Activated naive CD4-positive, alpha-beta T cell treated with anti-CD3 and anti-CD28 coated beads, Interleukin-2, amount 10 ng/mL, durations not matched to agents 7 days and 5 days (primary cell): ENCODE measurements at regions not wholly inside any gene's neighbourhood (a gene's known extent, or its start where the extent isn't known, plus 50 kb on each side); places are given as distances from the start of the nearest gene placed in this dataset.

ENCODE experiments used
- CTCF ChIA-PET: fragments of 350-600 bp; sonication (Branson Sonifier 250); formaldehyde crosslinking; loops from one replicate; lab custom pipeline; 2021; ENCODE audit warnings: antibody characterized with exemption; lab: Charles Lee
- DNase-seq: peaks from one replicate; pipeline ENCODE4 v3.0.0-alpha.2; 2020
- H3K27ac Mint-ChIP-seq: one replicate; pipeline ENCODE4 v1.8.0; 2021; ENCODE audit warnings: mild to moderate bottlenecking, moderate library complexity, mixed read lengths
- H3K27me3 Mint-ChIP-seq: one replicate; pipeline ENCODE4 v1.8.0; 2021; ENCODE audit warnings: mild to moderate bottlenecking, mixed read lengths
- H3K36me3 Mint-ChIP-seq: one replicate; pipeline ENCODE4 v1.8.0; 2021; ENCODE audit warnings: mixed read lengths
- H3K4me1 Mint-ChIP-seq: one replicate; pipeline ENCODE4 v1.8.0; 2021; ENCODE audit warnings: mixed read lengths
- H3K4me3 Mint-ChIP-seq: one replicate; pipeline ENCODE4 v1.8.0; 2021; ENCODE audit warnings: mild to moderate bottlenecking, moderate library complexity, mixed read lengths
- H3K9me3 Mint-ChIP-seq: one replicate; pipeline ENCODE4 v1.8.0; 2021; ENCODE audit warnings: mixed read lengths

DNA sequence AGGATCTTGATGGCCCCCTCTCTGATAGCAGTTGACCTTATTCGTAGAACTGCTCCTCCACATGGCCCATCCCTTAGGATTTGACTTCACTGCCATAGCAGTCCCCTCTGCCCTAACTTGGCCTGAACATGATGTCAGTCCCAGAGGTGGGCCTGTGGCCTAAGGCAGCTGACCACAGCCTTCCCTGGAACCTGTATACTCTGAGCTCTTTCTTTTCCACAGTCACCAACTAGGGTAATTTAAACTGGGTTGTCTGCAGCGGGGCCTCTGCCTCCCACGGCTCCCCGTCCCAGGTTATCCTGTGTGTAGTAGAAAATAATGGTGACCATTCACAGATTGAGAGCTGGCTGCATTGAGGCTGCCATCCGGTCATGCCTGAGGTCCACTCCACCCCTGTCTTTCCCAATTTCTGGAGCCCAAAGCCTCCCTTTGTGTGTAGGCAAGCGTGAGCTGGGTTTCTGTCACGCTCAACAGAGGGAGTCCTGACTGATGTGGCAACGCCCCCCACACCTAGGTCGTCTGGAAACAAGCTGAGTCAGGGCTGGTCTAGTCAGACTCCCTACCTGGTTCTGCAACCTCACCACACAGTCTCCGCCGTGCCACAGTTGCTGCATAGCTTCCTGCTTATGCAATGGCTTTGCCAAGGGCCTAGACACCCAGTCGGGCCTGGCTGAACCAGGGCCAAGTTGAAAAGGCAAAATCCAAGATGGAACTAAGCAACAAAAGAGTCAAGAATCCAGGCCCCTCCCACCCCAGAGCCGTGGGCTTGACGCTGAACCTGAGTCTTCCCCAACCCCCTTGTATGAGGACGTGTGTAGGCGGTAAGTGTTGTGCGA lies 284.5 kb downstream of the XXYLT1 start:
- Mint-ChIP-seq H3K9me3 (no peaks in the 10 kb centered on the region), H3K36me3 (no peaks in the 10 kb centered on the region), H3K4me3 (no peak overlapping the region), H3K27ac (no peak overlapping the region), H3K4me1 (no peaks in the 10 kb centered on the region), H3K27me3 (peaks cover 40% of the 10 kb centered on the region)
- CTCF ChIA-PET = no interaction called here
- no peak for DNase-seq

- no peaks in the 10 kb centered on the region for H3K36me3 Mint-ChIP-seq
- H3K4me3 Mint-ChIP-seq = no peak overlapping the region
- H3K9me3 Mint-ChIP-seq = no peaks in the 10 kb centered on the region
- CTCF ChIA-PET = no interaction called here
- no peak overlapping the region for H3K27ac Mint-ChIP-seq
- peaks cover 40% of the 10 kb centered on the region for H3K27me3 Mint-ChIP-seq
- no peaks in the 10 kb centered on the region for H3K4me1 Mint-ChIP-seq
- no peak for DNase-seq
These were observed 283.1 kb downstream of the XXYLT1 start for GRCh38 chr3:194987571-194988494.

DNA sequence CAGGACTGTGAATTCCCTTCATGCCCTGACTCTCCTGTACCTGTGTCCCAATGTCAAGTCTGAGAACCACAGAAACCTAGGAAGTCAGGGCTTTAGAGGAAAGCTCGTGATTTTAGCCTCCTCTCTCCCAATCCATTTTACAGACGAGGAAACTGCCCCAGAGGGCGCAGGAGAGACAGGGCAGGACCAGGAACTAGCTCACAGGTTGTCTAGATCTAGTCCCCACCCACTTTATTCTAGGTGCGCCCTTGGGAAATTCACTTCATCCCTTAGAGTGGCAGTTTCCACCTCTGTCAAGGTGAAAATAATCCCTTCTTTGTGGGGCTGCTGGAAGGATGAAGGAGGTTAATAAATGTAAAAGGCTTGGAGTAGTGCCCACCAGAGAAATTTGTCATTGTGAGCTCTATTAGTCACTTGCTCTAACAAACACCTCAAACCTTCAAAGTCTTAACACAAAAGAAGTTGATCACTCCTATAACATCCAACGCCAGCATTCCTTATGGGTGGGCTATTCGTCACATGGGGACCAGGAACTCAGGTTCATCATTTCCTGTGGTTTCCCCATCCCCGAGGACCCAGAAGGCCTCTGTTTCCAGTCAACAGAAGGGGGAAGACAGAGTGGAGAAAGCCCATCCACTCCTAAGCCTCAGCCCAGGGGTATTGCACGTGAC lies 282.3 kb downstream of the XXYLT1 start:
- CTCF ChIA-PET = no interaction called here

GRCh38 chr3:194989241-194989640 lies 281.7 kb downstream of the XXYLT1 start:
- H3K36me3 Mint-ChIP-seq = no peaks in the 10 kb centered on the region
- DNase-seq = no peak
- H3K4me3 Mint-ChIP-seq = no peak overlapping the region
- peaks cover 31% of the 10 kb centered on the region for H3K27me3 Mint-ChIP-seq
- no peaks in the 10 kb centered on the region for H3K9me3 Mint-ChIP-seq
- H3K27ac Mint-ChIP-seq = no peak overlapping the region
- no peaks in the 10 kb centered on the region for H3K4me1 Mint-ChIP-seq
- CTCF ChIA-PET = no interaction called here

More for the DNA sequence above, 282.3 kb downstream of the XXYLT1 start:
- Mint-ChIP-seq H3K36me3 (no peaks in the 10 kb centered on the region), H3K4me1 (no peaks in the 10 kb centered on the region), H3K27ac (no peak overlapping the region), H3K4me3 (no peak overlapping the region), H3K9me3 (no peaks in the 10 kb centered on the region), H3K27me3 (peaks cover 32% of the 10 kb centered on the region)
- DNase-seq = no peak

- CTCF ChIA-PET = interaction anchor here (0.8 kb wide), 1 partner anchor 45 kb away, joined by 3 read pairs; no protein-coding TSS in a partner anchor
- H3K27ac Mint-ChIP-seq = no peak overlapping the region
- DNase-seq = no peak
- no peaks in the 10 kb centered on the region for H3K4me1 Mint-ChIP-seq
- peaks cover 27% of the 10 kb centered on the region for H3K27me3 Mint-ChIP-seq
- H3K4me3 Mint-ChIP-seq = no peak overlapping the region
- H3K9me3 Mint-ChIP-seq = no peaks in the 10 kb centered on the region
- H3K36me3 Mint-ChIP-seq = no peaks in the 10 kb centered on the region
These were observed 280.3 kb downstream of the XXYLT1 start for GRCh38 chr3:194990454-194991337.

- Mint-ChIP-seq H3K4me3 (no peak overlapping the region), H3K27me3 (peaks cover 26% of the 10 kb centered on the region), H3K4me1 (no peaks in the 10 kb centered on the region), H3K36me3 (no peaks in the 10 kb centered on the region), H3K9me3 (no peaks in the 10 kb centered on the region), H3K27ac (no peak overlapping the region)
- CTCF ChIA-PET = interaction anchor here (0.8 to 1.1 kb wide), 2 partner anchors 45 to 309 kb away, joined by 3 to 4 read pairs; no protein-coding TSS in a partner anchor
- no peak for DNase-seq
These were observed 279.7 kb downstream of the XXYLT1 start for GRCh38 chr3:194991338-194991654.

DNA sequence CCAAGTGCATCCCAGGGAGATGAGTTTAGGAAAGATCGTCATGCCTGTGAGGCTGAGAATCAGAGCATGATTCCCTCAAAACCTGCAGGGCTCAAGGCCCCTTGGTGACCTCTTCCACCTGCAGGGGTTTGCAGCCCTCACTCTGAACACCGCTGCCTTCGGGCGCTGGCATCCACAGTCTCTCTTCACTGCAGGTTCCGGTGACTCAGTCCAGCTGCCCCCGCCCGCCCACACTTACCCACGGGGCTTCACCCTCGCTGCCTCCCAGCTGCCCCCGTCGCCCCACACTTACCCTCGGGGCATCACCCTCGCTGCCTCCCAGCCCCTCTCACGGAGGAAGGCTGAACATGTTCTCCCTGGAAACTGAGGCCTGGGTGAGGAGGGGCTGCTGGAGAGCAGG lies 277.1 kb downstream of the XXYLT1 start:
- CTCF ChIA-PET = no interaction called here
- no peak for DNase-seq
- Mint-ChIP-seq H3K27me3 (peaks cover 26% of the 10 kb centered on the region), H3K27ac (no peak overlapping the region), H3K4me3 (no peak overlapping the region), H3K9me3 (no peaks in the 10 kb centered on the region), H3K4me1 (no peaks in the 10 kb centered on the region), H3K36me3 (no peaks in the 10 kb centered on the region)

DNA sequence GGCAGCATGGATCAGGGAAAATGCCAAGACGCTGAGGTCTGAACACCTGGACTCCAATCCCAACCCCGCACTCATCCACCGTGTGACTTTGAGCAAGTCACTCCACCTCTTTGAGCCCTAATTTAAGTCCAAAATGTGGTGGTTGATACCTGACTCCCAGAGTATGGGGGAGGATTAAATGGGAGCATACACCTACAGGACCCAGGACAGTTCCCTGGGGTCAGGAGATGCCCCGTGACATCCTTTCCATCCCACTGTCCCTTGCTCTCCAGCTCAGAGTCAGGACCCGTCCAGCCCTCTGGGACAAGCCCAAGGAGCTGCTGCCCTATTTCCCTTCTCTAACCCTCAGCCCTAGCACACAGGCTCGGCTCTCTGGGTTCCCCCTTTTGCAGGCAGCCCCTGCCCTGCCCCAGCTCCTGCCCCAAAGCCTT lies 276.4 kb downstream of the XXYLT1 start:
- no peaks in the 10 kb centered on the region for H3K9me3 Mint-ChIP-seq
- no peaks in the 10 kb centered on the region for H3K36me3 Mint-ChIP-seq
- no peaks in the 10 kb centered on the region for H3K4me1 Mint-ChIP-seq
- peaks cover 26% of the 10 kb centered on the region for H3K27me3 Mint-ChIP-seq
- H3K27ac Mint-ChIP-seq = no peak overlapping the region
- CTCF ChIA-PET = no interaction called here
- DNase-seq = no peak
- H3K4me3 Mint-ChIP-seq = no peak overlapping the region

DNA sequence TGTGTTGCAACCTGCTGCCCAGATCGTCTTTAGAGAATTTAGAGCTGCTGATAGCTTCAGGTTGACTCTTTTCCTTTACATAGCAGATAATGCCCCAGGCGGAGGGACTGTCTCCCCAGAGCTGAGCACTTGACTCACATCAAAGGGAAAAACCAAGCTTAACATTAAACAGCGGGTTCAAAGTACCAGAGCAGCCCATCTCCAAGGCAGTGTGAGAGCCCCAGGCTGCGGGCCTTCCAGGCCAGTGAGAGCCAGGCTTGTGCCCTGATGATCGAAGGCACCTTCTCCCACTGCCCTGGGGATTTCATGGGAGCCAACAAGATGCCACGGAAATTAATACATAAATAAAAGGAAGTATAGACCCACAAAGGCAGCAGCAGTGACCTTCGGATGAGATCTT lies 275.6 kb downstream of the XXYLT1 start:
- no peak for DNase-seq
- no peaks in the 10 kb centered on the region for H3K4me1 Mint-ChIP-seq
- no peaks in the 10 kb centered on the region for H3K36me3 Mint-ChIP-seq
- no peak overlapping the region for H3K27ac Mint-ChIP-seq
- H3K4me3 Mint-ChIP-seq = no peak overlapping the region
- CTCF ChIA-PET = no interaction called here
- peaks cover 27% of the 10 kb centered on the region for H3K27me3 Mint-ChIP-seq
- no peaks in the 10 kb centered on the region for H3K9me3 Mint-ChIP-seq

DNA sequence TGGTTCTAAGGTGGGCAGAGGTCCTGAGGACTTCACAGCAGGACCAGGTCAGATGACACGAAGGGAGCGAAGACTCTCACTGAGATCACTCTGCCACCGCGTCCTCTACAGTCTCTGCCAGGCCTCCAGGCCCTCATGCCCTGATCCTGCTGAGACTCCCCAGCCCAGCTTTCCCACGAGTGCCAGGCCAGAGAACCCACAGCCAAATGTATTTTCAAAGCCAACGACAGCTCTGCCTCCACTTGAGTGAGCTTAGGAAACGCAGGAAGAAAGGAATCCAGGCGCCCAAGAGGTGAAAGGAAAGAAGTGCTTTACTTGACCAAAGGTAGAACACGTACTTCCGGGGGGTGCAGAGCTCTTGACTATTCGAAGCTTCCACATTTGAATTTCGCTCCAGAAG lies 275.0 kb downstream of the XXYLT1 start:
- H3K36me3 Mint-ChIP-seq = no peaks in the 10 kb centered on the region

GRCh38 chr3:194996746-194997145 lies 274.2 kb downstream of the XXYLT1 start:
- H3K27me3 Mint-ChIP-seq = peaks cover 28% of the 10 kb centered on the region
- DNase-seq = no peak
- CTCF ChIA-PET = no interaction called here
- no peaks in the 10 kb centered on the region for H3K36me3 Mint-ChIP-seq
- no peak overlapping the region for H3K4me3 Mint-ChIP-seq
- no peaks in the 10 kb centered on the region for H3K9me3 Mint-ChIP-seq
- no peak overlapping the region for H3K27ac Mint-ChIP-seq
- H3K4me1 Mint-ChIP-seq = no peaks in the 10 kb centered on the region

More for the DNA sequence above, 275.0 kb downstream of the XXYLT1 start:
- no peak overlapping the region for H3K27ac Mint-ChIP-seq
- no peak for DNase-seq
- H3K9me3 Mint-ChIP-seq = no peaks in the 10 kb centered on the region
- no peak overlapping the region for H3K4me3 Mint-ChIP-seq
- no peaks in the 10 kb centered on the region for H3K4me1 Mint-ChIP-seq
- peaks cover 23% of the 10 kb centered on the region for H3K27me3 Mint-ChIP-seq
- CTCF ChIA-PET = no interaction called here

- H3K9me3 Mint-ChIP-seq = no peaks in the 10 kb centered on the region
- peaks cover 44% of the 10 kb centered on the region for H3K27me3 Mint-ChIP-seq
- DNase-seq = no peak
- H3K4me3 Mint-ChIP-seq = no peak overlapping the region
- CTCF ChIA-PET = interaction anchor here (1.3 kb wide), 1 partner anchor 316 kb away, joined by 3 read pairs; no protein-coding TSS in a partner anchor
- H3K4me1 Mint-ChIP-seq = no peaks in the 10 kb centered on the region
- H3K27ac Mint-ChIP-seq = no peak overlapping the region
- no peaks in the 10 kb centered on the region for H3K36me3 Mint-ChIP-seq
These were observed 272.5 kb downstream of the XXYLT1 start for GRCh38 chr3:194998417-194998816.

DNA sequence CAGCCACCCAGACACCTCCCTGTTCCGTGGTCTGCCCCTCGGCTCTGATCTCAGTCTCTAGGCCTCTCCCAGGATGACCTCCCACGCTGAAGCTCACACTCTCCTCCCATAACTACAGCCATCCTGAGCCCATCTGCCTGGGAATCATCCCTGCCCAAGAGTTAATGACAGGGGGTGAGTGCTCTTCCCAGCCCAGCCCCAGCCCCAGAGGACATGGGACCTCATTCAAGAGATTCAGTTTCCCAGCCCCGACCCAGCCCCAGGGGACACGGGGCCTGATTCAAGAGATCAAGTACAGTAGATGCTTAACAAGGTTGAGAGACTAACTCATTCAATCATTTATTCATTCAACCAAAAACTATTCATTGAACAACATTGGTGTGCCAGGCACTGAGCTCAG lies 272.0 kb downstream of the XXYLT1 start:
- H3K27me3 Mint-ChIP-seq = peaks cover 45% of the 10 kb centered on the region
- no peak overlapping the region for H3K4me3 Mint-ChIP-seq
- DNase-seq = no peak
- no peak overlapping the region for H3K27ac Mint-ChIP-seq
- no peaks in the 10 kb centered on the region for H3K36me3 Mint-ChIP-seq
- no peaks in the 10 kb centered on the region for H3K9me3 Mint-ChIP-seq
- no peaks in the 10 kb centered on the region for H3K4me1 Mint-ChIP-seq
- CTCF ChIA-PET = no interaction called here
